COR-L47 (cell line): ENCODE measurements at regions not wholly inside any gene's neighbourhood (a gene's known extent, or its start where the extent isn't known, plus 50 kb on each side); places are given as distances from the start of the nearest gene placed in this dataset.

Source experiments
- DNase-seq: peaks from one replicate; lab custom pipeline; 2025; lab: John Stamatoyannopoulos, UW

DNA sequence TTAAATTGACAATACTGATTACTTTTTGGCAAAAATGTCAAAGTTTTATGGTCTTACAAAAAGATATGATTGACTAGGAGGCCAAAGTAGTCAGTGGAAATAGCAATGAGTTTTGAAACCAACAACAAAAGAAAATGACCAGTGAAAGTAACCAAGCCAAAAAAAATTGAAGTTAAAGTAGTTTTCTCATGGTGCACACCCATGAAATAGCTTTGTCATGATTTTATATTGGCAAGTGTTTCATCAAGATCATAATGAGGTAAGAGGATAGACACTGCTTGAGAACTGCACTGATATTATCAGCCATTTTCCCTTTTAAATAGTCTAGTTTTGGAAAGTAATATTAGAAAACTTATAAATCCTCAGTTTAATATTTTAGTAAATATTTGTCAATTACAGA lies 206.2 kb upstream of the ADAMTS5 start:
- no peak for DNase-seq

DNA sequence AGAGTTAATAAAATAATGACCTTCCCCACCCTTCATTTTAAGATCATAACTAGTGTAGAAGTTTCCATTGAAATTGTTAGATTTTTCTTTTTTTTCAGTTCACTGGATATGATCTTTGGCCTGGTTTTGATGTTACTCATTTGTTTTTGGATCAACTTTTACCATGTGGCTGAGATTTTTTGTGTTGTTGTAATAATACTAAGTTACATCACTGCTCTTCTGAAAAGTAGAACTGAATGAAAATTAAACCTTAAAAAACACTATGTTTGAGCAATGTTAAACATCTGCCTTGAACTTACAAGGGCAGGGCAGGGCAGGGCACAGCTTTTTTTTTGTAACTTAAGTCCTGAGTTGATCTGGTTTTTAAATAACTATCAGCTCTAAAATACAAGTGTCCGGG lies 204.8 kb upstream of the ADAMTS5 start:
- DNase-seq: no peak

DNA sequence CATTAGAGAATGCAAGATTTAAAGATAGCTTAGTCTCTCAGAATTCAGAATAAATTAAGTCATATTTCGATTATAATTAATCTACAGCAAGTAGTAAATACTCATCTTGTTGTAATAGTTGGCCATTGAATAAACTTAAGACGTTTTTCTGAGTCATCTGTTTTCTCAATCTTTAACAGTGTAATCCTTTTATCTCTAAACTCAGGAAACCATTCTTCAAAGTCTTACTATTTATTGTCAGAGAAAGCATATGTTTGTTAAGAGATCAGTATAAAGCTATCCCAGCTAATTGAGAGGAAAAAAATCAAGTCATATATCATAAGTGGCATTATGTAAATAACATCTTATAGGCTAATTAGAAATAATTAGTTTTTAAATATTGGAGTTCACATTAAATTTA lies 201.2 kb upstream of the ADAMTS5 start:
- no peak for DNase-seq

DNA sequence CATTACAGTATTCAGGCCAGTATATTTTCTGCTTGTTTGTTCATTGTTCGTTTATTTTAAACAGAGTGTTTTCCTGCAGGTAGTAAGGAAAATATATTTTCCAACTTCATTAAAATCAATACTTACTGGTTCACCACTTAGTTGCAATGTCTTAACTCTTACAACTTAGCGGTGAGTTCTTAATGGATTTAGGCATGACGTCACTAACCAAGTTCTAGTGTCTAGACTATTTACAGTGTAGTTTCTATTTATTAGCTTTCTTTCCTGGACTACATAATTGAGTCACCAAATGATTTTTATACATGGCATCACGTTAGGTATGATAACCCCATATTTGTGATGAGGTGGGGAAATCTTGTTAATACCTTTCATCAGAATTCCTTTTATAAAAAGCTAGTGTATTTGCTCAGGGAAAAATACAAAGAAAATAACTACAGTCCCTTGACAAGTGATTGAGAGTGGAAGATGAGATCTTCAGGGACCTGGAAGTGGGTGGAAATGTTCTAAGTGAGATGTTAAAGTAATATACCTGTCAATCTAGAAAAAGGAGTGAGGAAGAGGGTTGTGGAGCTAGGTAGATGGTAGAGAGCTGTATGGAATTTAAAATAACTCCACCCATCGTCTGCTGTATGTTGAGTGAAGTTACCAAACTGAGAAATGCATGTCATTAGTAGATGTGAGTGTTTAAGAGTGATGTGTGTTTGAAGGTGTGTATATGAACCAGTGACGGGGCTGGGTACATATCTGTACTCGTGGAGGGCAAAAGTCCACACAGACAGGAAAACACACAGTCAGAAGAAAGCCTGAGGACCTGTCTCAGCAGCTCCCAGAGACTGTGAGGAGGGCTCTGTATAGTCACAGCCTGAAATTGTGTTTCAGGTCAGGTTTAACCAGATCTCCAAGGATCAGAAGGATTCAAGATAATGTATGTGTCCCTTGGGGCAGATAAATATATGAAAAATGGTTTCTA lies 197.6 kb upstream of the ADAMTS5 start:
- DNase-seq: no peak

DNA sequence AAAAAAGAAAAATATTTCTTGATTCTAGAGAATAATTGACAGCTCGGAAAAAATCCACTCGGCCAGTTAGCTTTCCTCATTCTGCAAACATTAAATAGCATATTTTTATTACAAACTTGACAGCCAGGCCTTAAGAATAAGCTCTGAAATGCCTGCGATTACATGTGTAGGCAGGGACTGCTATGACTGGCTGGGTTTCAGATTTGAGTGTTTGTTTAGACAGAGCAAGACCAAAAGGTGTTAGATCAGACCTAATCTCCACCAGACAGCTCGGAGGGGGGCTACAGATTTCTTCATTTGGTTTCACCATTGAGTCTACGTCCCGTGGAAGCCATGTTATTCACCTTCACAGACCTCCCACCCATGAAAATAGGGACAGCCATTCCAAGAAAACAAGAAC lies 192.1 kb upstream of the ADAMTS5 start:
- DNase-seq: no peak

DNA sequence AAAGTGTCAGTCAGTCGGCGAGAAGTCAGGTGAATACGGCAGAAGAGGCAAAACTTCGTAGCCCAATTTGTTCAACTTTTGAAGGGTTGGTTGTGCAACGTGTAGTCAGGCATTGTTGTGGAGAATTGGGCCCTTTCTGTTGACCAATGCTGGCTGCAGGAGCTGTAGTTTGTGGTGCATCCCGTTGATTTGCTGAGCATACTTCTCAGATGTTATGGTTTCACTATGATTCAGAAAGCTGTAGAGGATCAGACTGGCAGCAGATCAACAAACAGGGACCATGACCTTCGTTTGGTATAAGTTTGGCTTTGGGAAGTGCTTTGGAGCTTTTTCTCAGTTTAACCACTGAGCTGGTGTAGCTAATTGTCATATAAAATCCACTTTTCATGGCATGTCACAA lies 190.2 kb upstream of the ADAMTS5 start:
- no peak for DNase-seq

DNA sequence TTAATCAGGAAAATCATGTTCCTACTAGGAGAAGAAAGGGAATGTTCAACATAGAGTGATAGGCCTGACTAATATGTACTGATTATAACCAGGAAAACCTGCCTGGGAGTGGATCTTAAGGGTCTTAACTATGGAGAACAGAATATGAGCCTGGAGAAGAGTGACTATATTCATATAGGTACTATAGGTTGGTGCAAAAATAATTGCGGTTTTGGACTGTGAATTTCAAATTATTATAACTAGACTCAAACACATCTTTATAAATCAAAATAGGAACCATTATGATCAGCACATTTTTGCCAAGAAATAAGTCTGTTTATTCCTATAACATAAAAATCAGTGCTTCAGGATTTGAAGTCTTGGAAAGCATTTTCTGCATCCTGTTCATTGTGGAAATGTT lies 189.8 kb upstream of the ADAMTS5 start:
- no peak for DNase-seq

DNA sequence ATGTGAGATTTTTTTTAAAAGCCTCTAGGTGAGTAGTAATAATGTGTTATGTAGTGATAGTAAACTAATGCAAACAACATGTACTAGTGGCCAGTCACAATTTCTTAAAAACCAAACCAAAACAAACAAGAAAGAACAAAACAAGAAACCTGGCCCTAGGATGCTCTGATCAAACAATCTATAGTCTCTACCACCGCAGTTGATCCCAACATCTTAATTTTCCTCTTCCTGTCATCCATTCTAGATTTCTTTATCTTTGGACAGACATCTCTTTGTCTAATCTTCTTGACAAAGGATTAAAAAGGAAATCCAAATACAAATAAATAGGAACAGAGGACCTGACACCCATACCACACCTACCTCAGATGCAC lies 188.2 kb upstream of the ADAMTS5 start:
- no peak for DNase-seq

DNA sequence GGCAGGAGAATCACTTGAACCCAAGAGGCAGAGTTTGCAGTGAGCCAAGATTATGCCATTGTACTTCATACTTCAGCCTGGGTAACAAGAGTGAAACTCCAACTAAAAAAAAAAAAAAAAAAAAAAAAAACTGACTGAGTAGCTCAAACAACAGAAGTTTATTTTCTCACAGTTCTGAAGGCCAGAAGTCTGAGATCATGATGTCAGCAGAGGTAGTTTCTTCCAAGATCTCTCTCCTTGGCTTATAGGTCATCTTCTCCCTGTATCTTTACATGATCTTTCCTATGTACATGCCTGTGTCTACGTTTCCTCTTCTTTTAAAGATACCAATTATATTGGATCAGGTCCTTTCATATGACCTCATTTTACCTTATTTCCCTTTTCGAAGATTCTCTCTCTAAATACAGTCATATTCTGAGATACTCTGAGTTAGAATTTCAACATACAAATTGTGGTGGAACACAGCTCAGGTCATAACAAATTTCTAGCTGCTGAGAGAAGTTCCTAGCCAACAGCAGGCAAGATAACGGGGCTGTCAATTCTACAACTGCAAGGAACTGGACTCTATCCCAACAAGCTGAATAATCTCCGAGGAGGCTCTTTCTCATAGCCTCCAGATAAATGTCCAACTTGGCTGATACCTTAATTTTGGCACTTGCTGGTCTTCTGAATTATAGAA lies 187.7 kb upstream of the ADAMTS5 start:
- no peak for DNase-seq

DNA sequence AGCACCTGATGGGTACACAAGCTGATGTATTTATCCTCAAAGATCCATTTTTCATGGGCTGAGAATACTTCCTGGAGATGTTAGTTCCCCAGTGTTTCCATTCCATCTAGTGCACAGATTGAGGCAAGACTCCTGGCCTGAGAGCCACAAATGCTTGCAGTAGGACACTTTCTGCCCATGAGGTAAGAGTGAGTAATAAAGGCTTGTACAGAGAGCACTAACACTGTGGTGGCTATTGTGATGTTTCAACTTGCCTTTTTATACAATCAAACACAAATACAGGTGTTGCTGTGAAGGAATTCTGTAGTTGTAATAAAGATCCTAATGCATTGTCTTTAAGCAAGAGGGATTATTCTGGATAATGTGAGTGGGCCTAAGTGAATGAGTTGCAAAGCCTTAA lies 186.1 kb upstream of the ADAMTS5 start:
- DNase-seq: no peak

DNA sequence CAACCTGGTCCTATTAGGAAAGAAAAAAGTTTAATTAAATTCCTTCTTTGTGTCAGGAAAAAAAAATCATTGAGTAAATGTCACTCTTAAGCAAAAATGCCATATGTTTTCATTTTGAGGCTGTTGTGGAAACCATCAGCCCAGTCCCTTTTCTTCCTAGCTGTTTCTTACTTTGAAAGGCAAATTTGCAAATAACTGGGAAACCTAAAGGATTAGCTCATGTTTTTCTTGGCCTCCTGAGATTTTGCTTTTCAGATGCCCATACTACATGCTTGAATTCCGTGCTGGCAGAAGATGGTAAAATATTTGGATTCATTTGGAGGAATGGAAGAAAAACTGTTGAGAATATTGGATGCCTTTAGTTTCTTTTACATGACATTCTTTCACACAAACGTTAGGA lies 182.1 kb upstream of the ADAMTS5 start:
- no peak for DNase-seq

DNA sequence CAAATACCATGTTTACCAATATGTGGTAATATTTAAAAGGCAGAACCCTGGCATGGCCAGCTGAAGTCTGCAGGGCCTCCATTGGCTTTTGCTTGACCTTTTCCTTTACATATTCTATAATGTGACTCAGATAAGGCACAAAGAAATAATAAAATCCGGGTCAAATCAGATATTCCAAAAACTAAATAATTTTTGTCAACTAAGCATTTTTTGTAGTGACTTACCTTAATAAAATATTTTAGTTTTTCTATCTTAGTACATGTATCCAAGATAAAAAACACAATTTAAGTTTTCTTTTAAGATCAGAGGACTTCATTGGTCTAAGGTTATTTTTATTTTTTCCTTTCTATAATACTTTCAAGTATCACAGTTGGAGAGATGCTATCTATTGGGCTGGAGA lies 179.4 kb upstream of the ADAMTS5 start:
- no peak for DNase-seq

DNA sequence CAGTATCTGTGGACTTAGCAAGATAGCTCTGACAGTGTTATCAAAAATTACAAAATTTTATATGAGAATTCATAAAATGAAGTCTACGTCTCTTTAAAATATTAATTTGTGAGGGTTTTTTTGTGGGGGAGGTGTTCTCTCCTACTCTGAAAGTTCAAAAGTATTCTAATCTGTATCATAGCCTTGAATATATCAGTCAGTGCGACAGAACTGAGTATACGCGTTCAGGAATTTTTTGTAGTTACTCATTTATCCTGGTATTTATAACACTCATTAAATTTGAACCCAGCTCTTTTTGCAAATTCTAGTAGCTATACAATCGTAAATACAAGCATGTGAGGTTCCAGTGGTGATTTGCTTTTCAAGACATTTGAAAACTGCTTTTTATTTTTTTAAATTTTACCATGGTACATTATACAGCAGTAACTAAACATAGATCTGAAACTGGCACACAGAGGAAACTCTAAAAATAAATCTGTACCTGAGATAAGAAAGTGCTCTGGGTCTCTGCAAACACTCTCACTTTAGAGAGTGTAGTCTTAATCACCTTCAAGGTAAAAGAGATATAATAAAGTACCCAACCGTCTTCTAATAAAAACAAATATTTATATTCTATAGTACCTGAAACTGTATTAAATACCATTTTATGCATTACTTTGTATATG lies 178.4 kb upstream of the ADAMTS5 start:
- no peak for DNase-seq

DNA sequence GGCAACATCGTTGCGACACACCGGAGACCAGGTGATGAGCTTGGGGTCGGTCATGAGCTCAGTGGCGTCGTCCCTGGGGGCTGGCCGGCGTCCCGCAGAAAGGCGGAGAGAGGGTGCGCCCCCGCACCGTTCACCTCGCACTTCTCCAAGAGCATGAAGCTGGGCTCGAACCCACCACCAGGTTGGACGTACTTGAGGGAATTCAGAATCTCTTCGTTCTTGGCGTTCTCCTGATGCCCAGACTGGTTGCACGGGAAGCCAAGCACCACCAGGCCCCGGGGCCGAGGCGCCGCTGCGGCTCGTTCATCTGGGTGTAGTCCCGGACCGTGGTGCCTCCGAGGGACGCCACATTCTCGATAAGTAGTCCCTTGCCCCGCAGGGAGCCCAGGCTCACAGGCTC lies 176.6 kb upstream of the ADAMTS5 start:
- DNase-seq: no peak

DNA sequence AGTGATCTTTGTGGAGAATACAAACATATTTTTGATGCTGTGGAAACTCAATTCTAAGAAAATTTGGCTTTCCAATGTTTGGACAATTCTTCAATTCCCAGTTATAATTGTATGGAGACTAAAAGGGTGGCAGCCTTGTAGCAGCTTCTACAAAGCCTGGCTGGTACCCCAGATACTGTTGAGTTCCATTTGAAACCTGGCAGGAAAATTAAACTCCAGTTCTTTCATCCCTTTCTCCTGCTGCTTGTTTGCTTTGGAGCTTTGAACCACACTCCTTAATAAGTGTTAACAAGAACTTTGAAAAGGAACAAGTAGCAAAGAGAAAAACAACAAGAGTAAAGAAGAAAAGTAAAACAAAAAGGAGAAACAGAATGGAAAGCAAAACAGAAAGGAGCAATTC lies 172.6 kb upstream of the ADAMTS5 start:
- DNase-seq: no peak

DNA sequence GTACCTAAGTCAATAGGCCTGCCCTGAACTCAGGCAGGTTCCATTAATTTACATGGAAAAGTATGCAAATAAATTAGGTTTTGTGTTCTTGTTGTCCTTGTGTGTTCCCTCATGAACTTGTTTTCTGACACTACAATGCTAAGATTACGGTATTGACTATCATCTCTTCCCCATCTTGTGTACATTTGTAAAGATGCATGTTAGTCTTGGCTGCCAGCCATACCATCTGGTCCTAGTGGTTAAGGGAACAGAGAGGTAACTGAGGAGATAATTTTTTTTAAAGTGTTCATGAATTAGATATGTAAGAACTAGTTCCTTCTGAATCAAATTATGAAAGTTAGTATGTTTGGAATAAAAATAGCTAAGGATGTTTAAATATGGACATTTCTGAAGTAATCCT lies 167.6 kb upstream of the ADAMTS5 start:
- peak; percentile 63 for DNase-seq

DNA sequence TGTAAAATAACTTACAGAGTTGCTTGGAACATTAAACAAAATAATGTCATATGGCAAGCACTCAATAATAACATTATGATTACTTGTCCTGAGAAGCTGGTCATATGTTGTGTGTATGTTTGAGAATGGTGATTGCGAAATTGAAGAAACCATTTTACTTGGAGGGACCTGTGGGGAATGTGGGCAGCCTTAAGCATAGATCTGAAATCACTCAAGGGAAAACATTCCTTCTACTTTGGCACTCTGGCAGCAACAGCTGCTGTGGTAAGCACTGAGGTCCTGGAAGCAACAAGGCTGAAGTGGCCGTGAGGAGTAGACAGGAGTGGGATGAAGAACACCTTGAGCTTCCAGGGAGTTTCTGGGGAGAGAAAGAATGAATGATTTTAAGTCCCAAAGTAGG lies 165.4 kb upstream of the ADAMTS5 start:
- DNase-seq: no peak

DNA sequence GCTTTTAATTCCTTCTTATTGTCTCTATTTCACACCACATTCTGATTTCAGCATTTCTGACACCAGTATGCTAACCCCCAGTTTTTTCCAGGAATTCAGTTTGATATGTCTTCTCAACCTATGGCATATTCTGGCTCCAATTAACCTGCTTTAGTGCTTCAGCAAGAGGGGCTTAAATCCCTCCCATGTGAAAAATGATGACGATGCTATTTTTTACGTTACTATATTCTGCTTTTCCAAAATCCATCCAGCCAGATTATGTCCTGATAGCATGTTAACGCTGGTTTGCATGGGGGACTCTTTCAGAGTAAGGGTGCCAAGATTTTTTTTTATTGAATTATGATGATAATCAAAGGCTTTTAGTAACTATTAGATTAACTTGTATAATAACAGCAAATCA lies 163.3 kb upstream of the ADAMTS5 start:
- no peak for DNase-seq

DNA sequence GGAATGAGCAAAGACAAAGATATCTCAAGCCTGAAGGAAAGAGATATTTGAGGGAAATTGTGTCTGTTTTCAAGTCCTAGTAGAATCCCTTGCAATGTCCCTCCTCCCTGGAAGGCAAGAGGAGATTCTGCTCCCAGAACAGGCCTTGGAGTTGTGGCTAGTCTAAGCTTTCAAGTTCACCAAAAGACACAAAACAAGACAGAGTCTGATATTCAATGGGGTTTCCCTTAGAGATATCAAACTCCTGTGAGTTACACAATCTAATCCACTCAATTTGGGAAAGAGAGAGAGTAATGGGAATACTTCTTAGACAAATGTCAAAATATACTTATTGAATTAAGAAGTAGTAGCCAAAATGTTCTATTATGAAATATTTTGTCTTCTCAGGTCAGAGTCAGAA lies 162.8 kb upstream of the ADAMTS5 start:
- no peak for DNase-seq

DNA sequence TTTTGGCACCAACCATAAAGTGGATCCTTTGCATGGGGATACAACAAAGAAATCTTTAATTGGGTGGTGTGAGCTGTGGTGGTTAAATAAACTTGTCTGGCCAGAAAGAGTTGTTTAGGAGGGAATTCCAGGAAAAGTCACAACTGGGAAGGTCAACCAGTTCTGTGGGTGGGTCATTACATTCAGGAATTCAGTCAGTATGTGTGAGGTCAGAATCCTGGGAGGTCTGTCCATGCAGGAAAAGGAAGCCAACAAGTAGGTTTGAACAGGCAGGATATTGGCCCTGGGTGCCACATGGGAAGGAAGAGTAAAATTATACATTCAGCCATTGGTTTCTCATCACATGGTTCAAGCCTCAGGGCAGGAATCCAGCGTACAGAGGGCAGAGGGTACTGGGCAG lies 162.3 kb upstream of the ADAMTS5 start:
- no peak for DNase-seq

DNA sequence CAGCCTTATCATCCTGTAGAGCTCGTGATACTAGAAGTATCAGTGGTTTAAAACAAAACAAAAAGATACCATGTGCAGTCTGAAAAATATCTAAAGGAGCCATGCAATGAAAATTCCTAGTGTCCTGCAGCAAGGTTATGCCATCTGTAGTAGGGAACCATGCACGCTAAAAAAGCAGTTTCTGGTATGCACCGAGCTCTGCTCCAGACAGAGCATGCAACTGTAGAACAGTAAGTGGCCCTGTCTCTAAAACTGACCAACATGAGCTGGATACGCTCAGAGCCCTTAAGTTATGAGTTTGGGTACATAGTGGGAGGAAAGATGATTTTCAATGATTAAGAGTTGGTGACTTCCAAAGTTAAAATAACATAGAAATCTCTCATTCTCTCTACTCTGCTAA lies 159.3 kb upstream of the ADAMTS5 start:
- DNase-seq: no peak

DNA sequence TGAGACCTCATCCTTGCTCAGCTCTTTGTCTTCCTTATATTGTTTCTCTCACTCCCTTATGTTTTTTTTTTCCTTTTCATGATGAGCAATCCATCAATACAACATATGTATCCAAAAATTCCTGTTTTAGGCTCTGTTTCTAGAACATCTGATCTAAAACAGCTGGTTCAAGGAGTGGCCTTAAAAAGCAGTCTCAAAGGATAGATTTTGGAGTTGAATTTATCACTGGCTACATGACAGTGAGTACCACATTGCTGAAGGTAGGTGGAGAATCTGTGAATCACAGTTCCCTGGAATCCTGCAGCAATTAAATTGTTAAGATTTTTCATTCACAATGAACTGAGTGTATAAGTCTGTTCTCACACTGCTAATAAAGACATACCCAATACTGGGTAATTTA lies 155.8 kb upstream of the ADAMTS5 start:
- DNase-seq: no peak

DNA sequence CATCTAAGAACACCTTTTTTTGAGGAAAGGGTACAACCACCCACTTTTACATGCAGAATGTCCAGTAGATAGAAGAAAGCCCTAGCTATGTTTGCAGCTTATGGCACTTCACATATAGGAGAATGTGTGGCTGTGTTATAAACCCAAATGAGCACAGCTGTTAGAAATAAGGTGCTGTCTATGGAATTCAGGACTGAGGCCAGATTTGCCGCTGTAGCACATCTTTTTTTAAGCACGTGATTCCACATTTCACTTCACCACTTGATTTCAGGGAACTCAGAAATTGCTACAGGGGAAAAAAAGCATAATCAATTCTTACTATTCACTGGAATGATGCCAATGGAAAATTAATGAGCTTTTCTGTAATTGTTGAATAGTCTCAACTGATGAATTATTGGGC lies 147.2 kb upstream of the ADAMTS5 start:
- DNase-seq: no peak
